BLaER1 treated with 17β-estradiol and CSF1 and Interleukin-3, amounts not matched to agents 10 nM and 100 nM (cell line): ENCODE measurements at regions not wholly inside any gene's neighbourhood (a gene's known extent, or its start where the extent isn't known, plus 50 kb on each side); places are given as distances from the start of the nearest gene placed in this dataset.

Source experiments
- H3K27ac ChIP-seq, 11 experiments: shearing (Covaris generic); formaldehyde crosslinking; 2 replicates each; pipeline ENCODE4 v1.8.1; 2022
- H3K27me3 ChIP-seq, 11 experiments: shearing (Covaris generic); formaldehyde crosslinking; 2 replicates each; pipeline ENCODE4 v1.8.1; 2022
- H3K36me3 ChIP-seq, 11 experiments: shearing (Covaris generic); formaldehyde crosslinking; 2 replicates each; pipeline ENCODE4 v1.8.1; 2022
- H3K4me1 ChIP-seq, 10 experiments: shearing (Covaris generic); formaldehyde crosslinking; 2 replicates each; pipeline ENCODE4 v1.8.1; 2022
- H3K4me2 ChIP-seq, 11 experiments: shearing (Covaris generic); formaldehyde crosslinking; 2 replicates each; pipeline ENCODE4 v1.8.1; 2022
- H3K4me3 ChIP-seq, 10 experiments: shearing (Covaris generic); formaldehyde crosslinking; 2 replicates each; pipeline ENCODE4 v1.8.1; 2022
- H3K9ac ChIP-seq, 11 experiments: shearing (Covaris generic); formaldehyde crosslinking; 2 replicates each; pipeline ENCODE4 v1.8.1; 2022
- H3K9me3 ChIP-seq, 11 experiments: shearing (Covaris generic); formaldehyde crosslinking; replicated peaks in 1 of 11; 2 replicates each; pipeline ENCODE4 v1.8.1; 2022
- H4K20me1 ChIP-seq, 11 experiments: shearing (Covaris generic); formaldehyde crosslinking; 2 replicates each; pipeline ENCODE4 v1.8.1; 2022
- Cebpa-rat ChIP-seq, 11 experiments: shearing (Covaris generic); IDR thresholded peaks; 2 replicates each; pipeline ENCODE4 v1.8.1; 2022

- Histone ChIP-seq H3K4me1 (no peaks in the 10 kb centered on the region), H3K4me2 (no peak overlapping the region), H3K27me3 (no peaks in the 10 kb centered on the region), H3K36me3 (no peaks in the 10 kb centered on the region), H3K9ac (no peak overlapping the region), H3K4me3 (no peak overlapping the region), H4K20me1 (no peaks in the 10 kb centered on the region), H3K27ac (no peak overlapping the region), H3K9me3 (no peaks in the 10 kb centered on the region)
- TF ChIP-seq Cebpa-rat (IDR thresholded peaks at IDR 0.05) = no peak
Measured at GRCh38 chr4:188841523-188841922, 702.3 kb downstream of the TRIML1 start.

- H3K9ac ChIP-seq = no peak overlapping the region
- H3K4me2 ChIP-seq = no peak overlapping the region
- H3K27ac ChIP-seq = no peak overlapping the region
- no peaks in the 10 kb centered on the region for H3K27me3 ChIP-seq
- peaks cover 15 to 32% (median 21%) of the 10 kb centered on the region in 11 experiments for H3K9me3 ChIP-seq
- H3K4me1 ChIP-seq = no peaks in the 10 kb centered on the region
- TF ChIP-seq Cebpa-rat (IDR thresholded peaks at IDR 0.05) = no peak
- H3K36me3 ChIP-seq = no peaks in the 10 kb centered on the region
- H4K20me1 ChIP-seq = no peaks in the 10 kb centered on the region
- no peak overlapping the region for H3K4me3 ChIP-seq
Measured at GRCh38 chr4:188854436-188854835, 715.2 kb downstream of the TRIML1 start.

GRCh38 chr4:188858696-188859095 is 719.5 kb downstream of the TRIML1 start:
- Histone ChIP-seq H3K36me3 (no peaks in the 10 kb centered on the region), H3K9me3 (peaks cover 3 to 14% (median 7%) of the 10 kb centered on the region in 11 experiments; a peak in 14 of 22 replicates), H3K27me3 (no peaks in the 10 kb centered on the region), H3K4me3 (no peak overlapping the region), H3K4me1 (no peaks in the 10 kb centered on the region), H3K4me2 (no peak overlapping the region), H3K27ac (no peak overlapping the region), H4K20me1 (no peaks in the 10 kb centered on the region), H3K9ac (no peak overlapping the region)
- no peak for TF ChIP-seq Cebpa-rat (IDR thresholded peaks at IDR 0.05)

- H4K20me1 ChIP-seq = no peaks in the 10 kb centered on the region
- no peaks in the 10 kb centered on the region for H3K36me3 ChIP-seq
- no peaks in the 10 kb centered on the region for H3K27me3 ChIP-seq
- H3K4me1 ChIP-seq = no peaks in the 10 kb centered on the region
- no peak overlapping the region for H3K4me2 ChIP-seq
- H3K9ac ChIP-seq = no peak overlapping the region
- H3K27ac ChIP-seq = no peak overlapping the region
- no peak for TF ChIP-seq Cebpa-rat (IDR thresholded peaks at IDR 0.05)
- H3K9me3 ChIP-seq = peaks cover 0 to 9% (median 6%) of the 10 kb centered on the region in 11 experiments; a peak in 14 of 22 replicates
- no peak overlapping the region for H3K4me3 ChIP-seq
Measured at GRCh38 chr4:188864741-188865140, 725.5 kb downstream of the TRIML1 start.

- H3K36me3 ChIP-seq = no peaks in the 10 kb centered on the region
- no peaks in the 10 kb centered on the region for H4K20me1 ChIP-seq
Measured at GRCh38 chr4:188867796-188868195, 728.6 kb downstream of the TRIML1 start.

GRCh38 chr4:188869581-188869980 is 730.3 kb downstream of the TRIML1 start:
- H3K9me3 ChIP-seq = peaks cover 0 to 17% (median 8%) of the 10 kb centered on the region in 11 experiments; a peak in 11 of 22 replicates
- H3K36me3 ChIP-seq = no peaks in the 10 kb centered on the region
- H3K9ac ChIP-seq = no peak overlapping the region
- no peaks in the 10 kb centered on the region for H3K27me3 ChIP-seq
- no peak overlapping the region for H3K27ac ChIP-seq
- TF ChIP-seq Cebpa-rat (IDR thresholded peaks at IDR 0.05) = no peak
- H3K4me3 ChIP-seq = no peak overlapping the region
- H4K20me1 ChIP-seq = no peaks in the 10 kb centered on the region
- no peak overlapping the region for H3K4me2 ChIP-seq
- H3K4me1 ChIP-seq = no peaks in the 10 kb centered on the region

More at GRCh38 chr4:188867796-188868195, 728.6 kb downstream of the TRIML1 start:
- H3K4me1 ChIP-seq = no peaks in the 10 kb centered on the region
- TF ChIP-seq Cebpa-rat (IDR thresholded peaks at IDR 0.05) = no peak
- H3K4me3 ChIP-seq = no peak overlapping the region
- H3K27ac ChIP-seq = no peak overlapping the region
- no peak overlapping the region for H3K9ac ChIP-seq
- peaks cover 0 to 6% (median 2%) of the 10 kb centered on the region in 11 experiments; a peak in 11 of 22 replicates for H3K9me3 ChIP-seq
- H3K4me2 ChIP-seq = no peak overlapping the region
- H3K27me3 ChIP-seq = no peaks in the 10 kb centered on the region

- H3K27me3 ChIP-seq = no peaks in the 10 kb centered on the region
- H3K9me3 ChIP-seq = peaks cover 11 to 25% (median 20%) of the 10 kb centered on the region in 11 experiments; a peak in 21 of 22 replicates
- no peak overlapping the region for H3K4me2 ChIP-seq
- no peak for TF ChIP-seq Cebpa-rat (IDR thresholded peaks at IDR 0.05)
- H3K36me3 ChIP-seq = no peaks in the 10 kb centered on the region
- no peak overlapping the region for H3K4me3 ChIP-seq
- no peaks in the 10 kb centered on the region for H4K20me1 ChIP-seq
- peaks cover 0 to 5% (median 0%) of the 10 kb centered on the region in 10 experiments; a peak in 6 of 20 replicates for H3K4me1 ChIP-seq
- no peak overlapping the region for H3K27ac ChIP-seq
- no peak overlapping the region for H3K9ac ChIP-seq
Measured at GRCh38 chr4:188872809-188873208, 733.6 kb downstream of the TRIML1 start.

- Histone ChIP-seq H3K4me3 (no peak overlapping the region), H3K27ac (no peak overlapping the region), H3K36me3 (no peaks in the 10 kb centered on the region), H3K9me3 (peaks cover 28 to 52% (median 32%) of the 10 kb centered on the region in 11 experiments), H3K4me2 (no peak overlapping the region), H3K27me3 (no peaks in the 10 kb centered on the region), H3K4me1 (peaks cover 26 to 42% (median 37%) of the 10 kb centered on the region in 10 experiments), H4K20me1 (no peaks in the 10 kb centered on the region), H3K9ac (no peak overlapping the region)
- no peak for TF ChIP-seq Cebpa-rat (IDR thresholded peaks at IDR 0.05)
Measured at GRCh38 chr4:188876881-188877280, 737.6 kb downstream of the TRIML1 start.

- H3K27me3 ChIP-seq = no peaks in the 10 kb centered on the region
- no peaks in the 10 kb centered on the region for H4K20me1 ChIP-seq
- peaks cover 26 to 42% (median 37%) of the 10 kb centered on the region in 10 experiments for H3K4me1 ChIP-seq
- H3K4me3 ChIP-seq = peak overlapping the region in 5 of 10 experiments; percentile 16 to 22 (median 19); a peak in 3 of 20 replicates
- H3K9ac ChIP-seq = no peak overlapping the region
- H3K36me3 ChIP-seq = no peaks in the 10 kb centered on the region
- H3K27ac ChIP-seq = peak overlapping the region in 5 of 11 experiments; percentile 1 to 44 (median 17); a peak in 3 of 22 replicates
- peaks cover 15 to 46% (median 25%) of the 10 kb centered on the region in 11 experiments; a peak in 21 of 22 replicates for H3K9me3 ChIP-seq
- TF ChIP-seq Cebpa-rat (IDR thresholded peaks at IDR 0.05) = no peak
- H3K4me2 ChIP-seq = peak overlapping the region; percentile 55 to 81 (median 71)
Measured at GRCh38 chr4:188879598-188879997, 740.4 kb downstream of the TRIML1 start.

GRCh38 chr4:188887905-188888304 is 748.7 kb downstream of the TRIML1 start:
- TF ChIP-seq Cebpa-rat (IDR thresholded peaks at IDR 0.05) = peak in 2 of 11 experiments; percentile 24 to 46; a peak in 1 of 22 replicates
- no peak overlapping the region for H3K27ac ChIP-seq
- no peak overlapping the region for H3K4me2 ChIP-seq
- H3K9ac ChIP-seq = no peak overlapping the region
- peaks cover 0 to 3% (median under 1%) of the 10 kb centered on the region in 11 experiments; a peak in 3 of 22 replicates for H3K9me3 ChIP-seq
- H3K4me1 ChIP-seq = no peaks in the 10 kb centered on the region; a peak in 1 of 20 replicates
- H3K36me3 ChIP-seq = no peaks in the 10 kb centered on the region
- no peak overlapping the region for H3K4me3 ChIP-seq
- no peaks in the 10 kb centered on the region for H4K20me1 ChIP-seq
- no peaks in the 10 kb centered on the region for H3K27me3 ChIP-seq
